GM21717 (cell line): ENCODE measurements at regions not wholly inside any gene's neighbourhood (a gene's known extent, or its start where the extent isn't known, plus 50 kb on each side); places are given as distances from the start of the nearest gene placed in this dataset.

ENCODE experiments used
- ATAC-seq: cut with Tn5 transposase; IDR thresholded peaks from one replicate; pipeline ENCODE4 v1.9.1; 2021; ENCODE audit warnings: mild to moderate bottlenecking, moderate library complexity; ENCODE audit not compliant: unreplicated experiment

DNA sequence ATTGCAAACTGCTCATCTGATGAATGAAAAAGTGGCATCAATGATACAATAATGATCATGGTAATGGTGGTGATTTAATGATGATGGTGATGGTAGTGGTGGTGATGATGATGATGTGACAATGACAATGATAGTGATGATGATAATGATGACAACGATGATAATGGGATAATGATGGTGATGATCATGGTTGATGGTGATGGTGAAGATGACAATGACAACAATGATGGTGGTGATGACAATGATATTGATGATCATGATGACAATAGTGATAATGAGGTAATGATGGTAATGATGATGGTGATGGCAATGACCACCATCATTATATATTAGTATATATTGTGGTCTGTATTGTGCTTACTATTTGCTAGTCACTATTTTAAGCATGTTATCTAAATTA, 474.3 kb downstream of the TBC1D22A start:
- no peak for ATAC-seq

GRCh38 chr22:47236161-47236560, 473.7 kb downstream of the TBC1D22A start:
- ATAC-seq: no peak

DNA sequence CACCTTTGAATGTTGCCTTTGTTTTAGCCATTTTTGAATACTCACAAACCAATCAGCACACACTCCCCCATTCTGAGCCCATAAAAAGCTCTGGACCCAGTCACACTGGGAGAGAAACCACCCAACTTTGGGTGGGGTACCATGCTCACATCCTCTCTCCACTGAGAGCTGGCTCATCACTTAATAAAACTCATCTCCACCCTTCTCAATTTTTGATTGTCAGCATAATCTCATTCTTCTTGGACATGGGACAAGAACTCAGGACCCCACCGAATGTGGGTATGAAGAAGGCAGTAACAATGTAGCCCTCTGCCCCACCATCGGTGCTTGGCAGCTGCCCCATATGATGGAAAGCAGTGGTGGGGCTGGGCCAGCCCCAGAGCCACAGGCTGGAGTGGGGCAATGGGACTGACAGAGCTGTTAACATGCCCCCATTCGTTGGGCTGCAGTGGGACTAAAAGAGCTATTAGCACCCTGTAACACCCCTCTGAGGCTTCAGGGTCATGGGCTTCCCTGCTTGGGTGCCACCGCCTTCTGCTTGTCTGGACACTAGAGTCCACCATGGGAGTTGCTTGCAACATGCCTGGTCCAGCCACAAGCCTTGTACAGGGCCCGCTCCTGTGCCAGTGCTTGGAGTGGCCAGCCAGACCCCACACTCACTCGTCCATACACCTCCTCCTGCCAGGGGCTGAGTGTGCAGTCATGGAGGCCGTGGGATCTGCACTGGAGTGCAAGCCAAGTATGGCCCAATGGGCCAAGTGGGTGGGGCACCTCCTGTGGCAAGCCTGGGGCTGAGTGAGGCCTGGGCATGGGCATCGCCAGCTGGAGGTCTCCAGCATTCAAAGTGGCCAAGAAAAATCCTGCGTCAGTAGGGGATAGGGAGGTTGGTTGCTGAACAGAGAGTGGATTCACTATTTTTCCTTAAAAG, 471.1 kb downstream of the TBC1D22A start:
- no peak for ATAC-seq

DNA sequence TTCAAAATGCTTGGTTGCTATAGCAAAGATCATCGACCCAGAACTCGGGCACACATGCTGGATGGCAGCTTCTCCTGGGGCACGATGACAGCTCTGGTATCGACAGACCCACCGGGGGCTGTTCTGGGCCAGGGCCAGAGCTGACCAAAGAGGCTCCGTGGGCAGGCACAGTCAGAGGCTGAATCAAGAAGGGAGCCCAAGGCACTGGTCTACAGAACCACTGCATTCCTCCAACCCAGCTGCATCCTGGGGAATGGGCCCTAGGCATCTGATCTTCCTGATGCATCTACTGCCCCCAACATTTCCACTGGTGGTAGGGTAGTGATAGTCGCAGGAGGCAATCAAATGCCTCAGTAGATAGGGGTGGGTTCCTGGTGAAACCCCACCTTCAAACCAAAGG, 470.3 kb downstream of the TBC1D22A start:
- no peak for ATAC-seq

DNA sequence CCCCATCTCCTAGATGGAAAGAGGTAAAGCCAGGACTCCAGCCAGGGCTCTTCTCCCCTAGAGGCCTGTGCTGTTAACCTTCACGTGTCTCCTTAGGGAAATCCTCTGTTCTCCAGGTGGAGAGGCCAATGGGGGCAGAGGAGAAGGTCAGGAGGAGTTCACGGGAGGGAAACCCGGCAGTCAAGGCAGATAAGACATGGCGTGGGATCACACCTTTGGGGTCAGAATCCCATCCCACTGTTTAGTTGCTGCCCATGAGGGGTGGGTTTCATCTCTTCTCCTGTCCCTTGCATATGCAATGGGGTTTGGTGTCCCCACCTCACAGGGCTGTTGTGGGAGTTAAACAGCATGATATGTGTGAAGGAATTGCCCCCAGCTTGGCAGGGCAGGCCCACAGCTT, 469.7 kb downstream of the TBC1D22A start:
- ATAC-seq: no peak

DNA sequence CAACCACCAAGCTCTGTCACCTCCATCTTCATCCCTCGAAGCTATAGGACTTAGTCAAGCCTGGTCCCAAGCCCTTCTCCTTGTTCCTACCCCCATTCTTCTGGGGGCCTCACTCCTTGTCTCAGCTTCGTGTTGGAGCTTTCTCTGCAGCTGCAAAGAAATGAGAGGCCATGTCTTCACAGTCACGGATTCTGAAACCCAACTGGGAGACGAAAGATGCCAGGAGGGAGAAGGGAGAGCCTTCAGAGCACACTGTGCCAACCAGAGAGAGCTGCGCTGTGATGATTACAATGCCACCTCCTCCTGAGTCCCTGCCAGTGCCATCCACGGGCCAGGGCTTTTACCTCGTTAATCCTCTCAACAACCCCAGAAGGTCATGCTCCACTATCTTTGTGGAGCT, 469.3 kb downstream of the TBC1D22A start:
- ATAC-seq: no peak

- no peak for ATAC-seq
Observed at GRCh38 chr22:47230741-47231140, 468.3 kb downstream of the TBC1D22A start.

GRCh38 chr22:47230251-47230650, 467.8 kb downstream of the TBC1D22A start:
- no peak for ATAC-seq

DNA sequence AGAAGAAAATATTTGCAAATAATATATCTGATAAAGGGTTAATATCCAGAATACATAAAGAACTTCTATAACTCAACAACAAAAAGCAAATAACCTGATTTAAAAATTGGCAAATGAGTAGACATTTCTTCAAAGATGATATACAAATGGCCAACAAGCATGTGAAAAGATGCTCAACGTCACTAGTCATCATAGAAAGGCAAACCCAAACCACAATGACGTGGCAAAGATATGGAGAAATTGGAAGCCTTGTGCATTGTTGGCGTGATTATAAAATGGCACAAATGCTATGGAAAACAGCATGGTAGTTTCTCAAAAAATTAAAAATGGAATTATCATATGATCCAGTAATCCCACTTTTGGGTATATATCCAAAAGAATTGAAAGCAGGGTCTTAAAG, 466.3 kb downstream of the TBC1D22A start:
- no peak for ATAC-seq

- no peak for ATAC-seq
Observed at GRCh38 chr22:47225931-47226633, 463.6 kb downstream of the TBC1D22A start.

DNA sequence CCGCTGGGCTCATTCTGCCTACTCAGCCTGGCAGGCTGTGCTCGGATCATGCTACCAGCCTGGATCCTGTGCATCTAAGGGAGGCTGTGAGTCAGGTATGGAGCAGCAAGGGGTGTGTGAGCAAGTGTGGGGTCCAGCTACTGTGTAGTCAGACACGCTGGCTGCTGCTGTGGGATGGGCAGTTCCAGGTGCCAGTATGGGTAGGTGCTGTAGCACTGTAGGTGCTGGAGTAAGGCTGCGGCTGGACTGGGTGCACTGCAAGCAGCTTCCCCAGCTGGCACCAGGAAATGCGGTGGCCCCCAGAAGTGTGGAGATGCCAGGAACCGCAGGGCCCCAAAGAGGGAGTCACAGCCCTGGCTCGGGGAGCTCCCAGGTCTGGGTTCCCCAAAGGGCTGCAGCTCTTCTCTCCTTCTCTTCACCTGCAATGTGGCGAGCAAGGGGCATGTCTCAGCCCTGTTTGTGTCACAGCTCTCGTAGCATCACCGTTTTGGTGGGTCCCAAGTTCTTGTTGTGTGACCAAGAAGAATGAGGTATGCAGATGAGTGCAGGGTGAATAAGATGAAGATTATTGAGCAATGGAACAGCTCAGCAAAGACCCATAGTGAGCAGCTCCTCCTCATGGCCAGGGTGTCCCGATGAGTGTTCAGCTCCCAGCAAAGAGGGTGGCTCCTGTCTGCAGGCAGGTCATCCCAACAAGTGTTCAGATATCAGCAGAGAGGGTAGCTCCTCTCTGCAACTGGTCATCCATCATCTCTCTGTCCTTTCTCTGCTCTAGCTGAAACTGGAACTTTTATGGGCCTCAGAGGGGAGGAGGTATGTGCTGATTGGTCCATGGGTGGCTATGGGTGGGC, 462.9 kb downstream of the TBC1D22A start:
- ATAC-seq: no peak
